Endothelial cell of hepatic sinusoid (primary cell): ENCODE measurements at regions not wholly inside any gene's neighbourhood (a gene's known extent, or its start where the extent isn't known, plus 50 kb on each side); places are given as distances from the start of the nearest gene placed in this dataset.
"Not testable (repeated sequence)": the region's sequence is repeated elsewhere in the genome, so short reads cannot be mapped to it uniquely, and the experiment has no call there.

ENCODE experiments used
- in situ Hi-C: cut with HindIII; loops from 2 replicates; pipeline ENCODE4 v1.10.0; 2017; ENCODE audit warnings: low sequenced_read_pairs

DNA sequence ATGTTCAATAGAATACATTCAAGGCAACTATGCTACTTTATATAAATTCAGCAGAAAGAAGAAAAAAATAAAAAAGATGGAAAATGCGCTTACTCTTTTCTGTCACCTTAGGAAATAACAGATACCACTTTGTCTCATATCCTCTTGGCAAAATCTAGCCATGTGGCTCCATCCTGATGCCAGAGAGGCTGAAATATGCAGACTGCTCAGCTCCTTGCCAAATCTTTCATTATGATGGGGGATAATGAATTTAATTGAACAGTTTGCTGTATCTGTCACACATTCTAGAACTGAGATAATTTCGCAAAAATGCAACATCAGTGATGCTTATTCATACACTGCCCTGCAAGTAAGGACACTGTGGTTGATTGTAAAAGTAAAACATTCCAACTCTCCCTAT is 1081.5 kb downstream of the PLOD2 start:
- in situ Hi-C loops, result no loop called here

DNA sequence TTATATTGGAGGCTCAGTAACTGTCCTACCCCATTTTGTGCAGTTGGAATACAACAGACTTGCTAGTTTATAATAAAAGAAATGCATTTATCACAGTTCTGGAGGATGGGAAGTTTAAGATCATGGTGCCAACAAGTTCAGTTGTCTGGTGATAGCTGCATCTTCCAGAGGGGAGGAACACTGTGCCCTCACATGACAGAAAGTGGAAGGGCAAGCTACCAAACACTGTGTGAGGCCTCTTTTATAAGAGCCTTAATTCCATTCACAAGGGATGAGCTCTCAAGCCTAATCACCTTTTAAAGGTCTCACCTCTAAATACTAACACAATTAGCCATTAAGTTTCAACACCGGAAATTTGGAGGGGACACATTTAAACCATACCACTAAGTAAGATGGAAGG is 1073.9 kb downstream of the PLOD2 start:
- in situ Hi-C loops, result no loop called here

DNA sequence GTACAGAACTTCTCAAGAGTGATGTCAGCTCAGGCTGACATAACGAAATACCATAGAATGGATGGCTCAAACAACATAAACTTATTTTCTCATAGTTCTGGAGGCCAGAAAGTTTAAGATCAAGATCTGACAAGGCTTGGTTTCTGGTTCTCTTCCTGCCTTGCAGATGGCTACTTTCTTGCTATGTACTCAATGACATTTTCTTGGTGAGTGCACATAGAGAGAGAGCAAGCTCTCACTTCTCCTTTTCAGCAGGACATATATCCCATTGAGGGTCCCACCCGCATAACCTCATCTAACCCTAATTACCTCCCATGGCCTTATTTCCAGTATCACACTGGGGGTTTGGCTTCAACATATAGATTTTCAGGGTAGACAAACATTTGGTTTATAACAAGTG is 1072.1 kb downstream of the PLOD2 start:
- in situ Hi-C loops, result no loop called here

DNA sequence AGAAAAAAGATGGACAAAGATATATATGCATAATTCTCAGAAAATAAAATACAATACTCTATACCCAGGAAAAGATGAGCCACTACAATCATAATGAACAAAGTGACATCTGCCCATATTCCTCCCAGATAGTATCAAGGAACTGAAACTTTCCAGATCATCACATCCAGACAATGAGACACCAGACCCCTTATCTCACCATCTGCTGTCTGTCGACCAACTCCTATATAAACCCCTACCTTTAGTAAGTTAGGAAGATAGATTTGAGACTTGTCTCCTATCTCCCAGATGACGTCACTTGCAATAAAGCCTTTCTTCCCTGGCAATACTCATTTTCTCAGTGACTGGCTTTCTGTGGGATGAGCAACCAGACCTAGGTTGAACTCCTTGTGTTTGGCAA is 1071.6 kb downstream of the PLOD2 start:
- in situ Hi-C loops, result no loop called here

DNA sequence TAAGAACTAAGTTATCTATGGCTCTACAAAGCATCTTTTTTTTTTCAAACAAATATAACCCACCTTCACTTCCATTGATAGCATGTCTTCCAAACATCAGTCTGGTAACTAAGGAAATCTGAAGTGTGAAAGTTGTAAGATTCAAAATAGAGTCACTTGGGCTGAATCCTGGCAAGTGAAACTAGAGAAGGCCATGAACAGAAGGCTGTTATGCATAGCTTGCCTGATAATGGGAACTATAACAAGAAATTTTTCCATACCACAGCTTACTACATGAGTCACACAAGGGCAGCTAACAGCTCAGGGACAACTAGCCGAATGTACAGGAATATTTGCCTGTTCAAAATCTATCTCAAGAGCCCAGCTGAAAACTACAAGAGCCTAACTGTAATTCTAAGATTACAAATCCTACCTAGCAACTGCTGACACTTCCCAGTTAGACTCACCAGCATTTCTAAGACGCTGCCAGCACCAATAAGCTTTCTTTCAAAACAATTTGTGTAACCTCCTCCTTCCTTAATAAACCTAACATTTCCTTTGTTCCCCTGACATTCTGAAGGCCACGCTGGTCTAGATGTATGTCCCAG is 1066.5 kb downstream of the PLOD2 start:
- in situ Hi-C loops, result no loop called here

DNA sequence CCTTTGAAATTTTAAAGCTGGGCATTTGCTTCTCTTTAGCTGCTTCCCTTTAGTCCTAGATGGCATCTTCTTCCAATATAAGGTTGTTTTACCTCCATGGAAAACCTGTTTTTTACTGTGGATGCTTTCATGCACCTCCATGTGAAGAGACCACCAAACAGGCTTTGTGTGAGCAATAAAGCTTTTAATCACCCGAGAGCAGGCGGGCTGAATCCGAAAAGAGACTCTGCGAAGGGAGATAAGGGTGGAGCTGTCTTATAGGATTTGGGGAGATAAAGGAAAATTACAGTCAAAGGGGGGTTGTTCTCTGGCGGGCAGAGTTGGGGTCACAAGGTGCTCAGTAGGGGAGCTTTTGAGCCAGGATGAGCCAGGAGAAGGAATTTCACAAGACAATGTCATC is 1049.8 kb downstream of the PLOD2 start:
- in situ Hi-C loops, result not testable (repeated sequence)

DNA sequence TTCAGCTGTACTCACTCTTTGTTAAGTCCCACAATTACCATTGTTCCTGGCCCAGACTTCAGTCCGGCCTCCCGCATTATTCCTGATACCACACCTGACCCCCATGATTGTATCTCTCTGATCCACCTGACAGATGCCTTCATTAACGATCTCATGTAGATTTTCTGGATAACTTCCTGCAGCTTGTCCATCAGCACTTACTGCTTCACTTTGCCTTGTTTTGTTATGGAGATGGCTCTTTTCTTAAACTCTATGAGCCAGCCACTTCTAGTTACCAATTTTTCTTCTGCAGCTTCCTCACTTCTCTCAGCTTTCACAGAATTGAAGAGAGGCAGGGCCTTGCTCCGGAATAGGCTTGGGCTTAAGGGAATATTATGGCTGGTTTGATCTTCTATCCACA is 1044.2 kb downstream of the PLOD2 start:
- in situ Hi-C loops, result no loop called here

DNA sequence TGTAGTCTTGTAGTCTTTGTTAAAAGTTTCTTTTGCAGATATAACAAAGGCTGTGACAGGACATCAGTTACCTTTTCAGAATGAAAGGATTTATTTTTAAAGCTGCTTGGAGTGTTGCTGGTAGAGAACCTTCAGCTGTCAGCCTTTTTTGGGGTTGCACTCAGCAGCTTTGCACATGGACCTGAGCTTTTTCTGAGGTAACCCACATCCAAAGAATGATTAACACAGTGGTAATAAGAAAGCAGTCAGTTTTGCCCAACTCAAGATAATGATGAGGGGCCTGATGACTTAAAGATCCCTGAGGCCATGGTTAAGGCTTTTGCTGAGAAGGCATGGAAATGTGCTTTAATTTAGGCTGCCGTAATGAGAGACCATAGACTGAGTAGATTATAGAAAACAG is 1042.7 kb downstream of the PLOD2 start:
- in situ Hi-C loops, result no loop called here

DNA sequence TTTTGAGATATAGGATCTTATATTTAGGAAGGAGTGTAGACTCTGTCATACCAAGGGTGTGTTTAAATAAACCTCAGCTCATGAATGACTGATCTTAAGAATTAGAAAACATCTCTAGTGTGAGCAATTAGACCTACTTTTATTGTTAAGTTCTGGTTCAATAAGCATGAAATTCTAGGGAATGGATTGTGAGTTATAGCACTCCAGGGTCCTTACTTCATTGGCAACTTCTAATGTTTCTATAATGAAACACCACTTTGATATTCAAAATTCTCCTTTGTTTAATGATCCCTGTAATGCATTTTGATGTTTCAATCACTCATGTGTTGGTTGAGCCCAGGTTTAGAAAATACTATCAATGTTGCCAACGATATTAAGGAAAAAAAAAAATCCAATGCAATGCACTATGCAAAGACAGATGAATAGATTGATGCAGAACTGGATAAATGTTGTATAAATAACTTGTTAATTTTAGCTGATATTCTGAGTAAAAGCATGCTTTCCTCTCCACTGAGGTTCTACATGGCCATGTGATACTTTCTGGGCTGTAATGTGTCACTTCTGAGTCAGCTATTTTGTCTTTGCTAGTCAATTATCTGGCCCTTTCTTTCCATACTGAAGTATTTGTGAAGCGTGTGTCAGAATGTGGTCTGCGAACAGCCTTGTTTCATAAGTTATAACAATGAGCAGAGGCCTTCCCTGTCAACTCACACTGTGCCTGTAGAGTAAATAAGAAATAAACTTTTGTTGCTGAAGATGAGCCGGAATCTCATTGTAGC is 1035.9 kb downstream of the PLOD2 start:
- in situ Hi-C loops, result no loop called here

DNA sequence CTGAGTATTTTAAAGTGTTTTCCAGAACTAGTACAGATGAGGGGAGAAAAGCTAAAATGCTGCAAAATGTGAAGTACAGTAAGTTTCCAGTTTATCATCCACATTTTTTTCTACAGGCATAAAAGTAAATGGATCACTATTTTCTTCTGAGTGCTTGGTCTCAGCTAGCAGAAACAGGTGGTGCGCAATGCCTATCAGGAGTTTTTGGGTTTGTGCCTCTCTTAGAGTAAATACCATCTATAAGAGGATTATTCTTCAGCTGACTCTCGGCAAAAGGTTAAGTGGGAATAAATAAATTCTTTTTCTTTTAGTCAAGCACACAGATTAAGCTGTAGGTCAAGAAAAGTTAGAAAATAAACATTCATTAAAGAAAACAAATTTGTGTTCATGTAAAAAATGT is 1027.7 kb downstream of the PLOD2 start:
- in situ Hi-C loops, result no loop called here

DNA sequence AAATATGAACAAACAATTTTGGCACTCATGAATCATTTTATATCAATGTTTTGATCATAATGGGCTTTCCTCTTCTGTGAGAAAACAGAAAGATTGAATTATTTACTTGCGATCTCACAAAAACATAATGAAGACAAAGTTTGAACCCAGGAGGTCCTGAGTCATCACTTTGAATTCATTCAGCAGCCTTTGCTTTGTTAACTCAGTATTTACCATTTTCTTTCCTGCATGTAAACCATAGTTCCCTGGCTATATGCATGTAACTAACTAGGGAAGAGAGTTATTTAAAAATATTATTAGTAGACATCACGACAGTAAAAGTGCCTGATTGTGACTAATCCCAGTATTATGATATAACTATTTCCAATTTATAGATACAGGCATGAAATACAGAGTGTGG is 1026.2 kb downstream of the PLOD2 start:
- in situ Hi-C loops, result no loop called here

DNA sequence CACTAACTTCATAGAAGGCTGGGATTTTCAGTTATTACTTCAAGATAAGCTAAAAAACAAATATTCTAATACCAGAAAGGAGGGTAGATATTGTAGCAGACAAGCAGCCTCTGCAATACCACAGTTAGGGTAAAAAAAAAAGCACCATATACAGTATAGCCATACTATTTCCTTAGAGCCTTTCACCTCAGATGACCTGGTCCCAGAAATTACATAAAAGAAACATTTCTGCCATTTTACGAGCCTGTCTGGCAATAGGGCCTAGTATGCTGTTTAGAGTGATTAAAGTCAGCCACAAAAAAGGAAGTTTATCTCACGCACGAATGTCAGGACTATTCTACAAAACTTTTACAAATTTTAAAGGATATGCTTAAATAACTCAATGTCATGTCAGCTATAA is 1016.6 kb downstream of the PLOD2 start:
- in situ Hi-C loops, result no loop called here

DNA sequence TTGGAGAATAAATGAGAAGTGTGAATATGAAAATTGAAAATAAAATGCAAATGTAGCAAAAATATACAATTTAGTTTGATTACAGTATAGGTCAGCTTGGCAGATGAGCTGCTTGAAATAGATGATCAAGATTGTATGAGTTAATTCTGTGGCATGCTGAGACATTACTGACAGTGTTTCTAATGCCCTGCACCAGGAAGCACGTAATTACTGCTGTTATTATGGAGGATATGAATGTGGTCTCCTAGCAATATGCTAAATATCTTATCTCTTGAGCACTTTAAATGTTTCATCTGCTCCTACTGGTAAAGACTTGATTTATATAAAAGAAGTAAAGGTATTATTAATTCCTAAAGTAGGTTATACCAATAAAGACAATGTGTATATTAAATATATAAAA is 1015.5 kb downstream of the PLOD2 start:
- in situ Hi-C loops, result no loop called here

DNA sequence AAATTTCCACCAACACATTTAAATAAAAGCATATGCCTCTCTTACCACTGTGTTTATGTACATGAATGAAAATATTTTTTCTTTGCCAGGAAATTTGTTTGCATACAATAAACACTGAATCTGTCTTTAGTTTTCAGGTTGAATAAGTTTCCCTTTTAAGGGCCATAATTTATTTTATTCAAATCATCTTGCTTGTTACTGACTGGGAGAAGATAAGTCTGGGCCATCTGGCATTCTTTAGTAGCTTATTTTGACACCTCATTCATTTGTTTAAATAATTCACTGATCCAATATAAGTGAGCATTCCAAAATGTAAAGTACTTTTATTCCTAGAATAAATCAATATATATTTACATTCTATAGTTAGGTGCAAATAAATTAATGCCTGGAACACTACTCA is 1001.3 kb downstream of the PLOD2 start:
- in situ Hi-C loops, result no loop called here

DNA sequence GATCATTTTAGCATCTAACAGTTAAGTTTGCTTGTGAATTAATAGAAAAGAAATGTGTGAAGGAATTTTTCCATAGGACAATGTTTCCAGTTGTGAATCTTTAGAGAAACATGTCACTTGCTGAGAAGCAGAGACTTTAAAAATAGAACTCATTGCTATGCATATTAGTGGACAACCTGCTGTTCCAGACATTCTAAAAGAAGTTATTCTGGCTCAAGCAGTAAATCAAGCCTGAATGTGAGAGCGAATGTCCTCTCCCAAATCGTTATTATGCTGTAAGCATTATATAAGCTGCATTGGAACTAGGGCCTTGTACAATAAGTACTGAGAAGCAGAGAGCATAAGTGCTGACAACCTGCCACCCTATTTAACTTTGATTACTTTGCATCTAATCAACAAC is 990.9 kb downstream of the PLOD2 start:
- in situ Hi-C loops, result no loop called here

DNA sequence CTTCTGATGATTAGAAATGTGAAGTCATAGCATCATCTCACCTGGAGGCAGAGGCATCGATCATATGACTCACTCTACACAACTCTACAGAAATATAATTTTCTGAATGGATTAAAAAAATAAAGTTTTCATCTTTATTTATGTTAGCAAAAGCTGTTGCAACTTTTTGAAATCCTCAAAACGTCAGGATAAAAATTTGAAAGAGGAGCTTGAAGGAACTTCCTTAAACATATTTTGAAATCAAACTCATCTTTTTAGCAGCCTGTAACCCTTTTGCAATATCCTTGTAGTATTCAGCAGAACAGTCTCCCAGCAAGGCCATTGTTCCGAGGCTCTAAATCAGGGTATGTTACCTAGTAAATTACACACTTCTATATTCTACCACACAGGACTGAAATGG is 985.4 kb downstream of the PLOD2 start:
- in situ Hi-C loops, result no loop called here

DNA sequence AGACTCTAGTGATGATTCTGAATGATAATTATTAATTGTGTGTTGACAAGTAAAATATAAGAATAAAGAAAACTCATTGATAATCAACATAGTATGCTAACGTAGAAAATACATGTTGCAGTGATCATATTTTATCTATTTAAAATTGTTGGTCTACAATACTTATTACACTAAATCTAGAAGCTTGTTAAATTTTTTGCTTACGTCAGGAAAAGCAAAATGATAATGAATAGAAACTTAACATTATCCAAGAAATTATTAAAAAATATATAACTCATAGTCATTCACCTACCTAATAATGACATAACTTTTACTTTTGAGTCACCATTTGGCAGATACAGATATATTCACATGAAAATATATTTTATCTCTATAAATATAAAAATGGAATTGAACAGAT is 984.1 kb downstream of the PLOD2 start:
- in situ Hi-C loops, result no loop called here

DNA sequence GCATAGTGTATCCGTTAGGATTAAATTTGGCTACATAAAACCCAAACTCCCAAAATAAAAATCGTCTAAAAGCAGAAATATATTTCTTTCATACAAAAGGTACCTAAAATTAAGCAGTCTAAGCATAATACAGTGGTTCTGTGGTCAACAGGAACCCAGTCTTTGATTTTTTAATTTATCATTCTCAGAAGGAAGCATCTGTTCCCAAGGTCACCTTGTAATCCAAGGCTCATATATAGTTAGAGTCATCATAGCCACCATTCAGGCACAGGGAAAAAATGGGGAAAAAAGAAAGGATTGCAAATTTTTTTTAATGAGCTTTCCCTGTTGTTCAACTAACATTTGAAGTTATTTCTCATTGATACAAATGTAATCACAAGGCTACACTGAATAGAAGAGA is 983.2 kb downstream of the PLOD2 start:
- in situ Hi-C loops, result no loop called here

DNA sequence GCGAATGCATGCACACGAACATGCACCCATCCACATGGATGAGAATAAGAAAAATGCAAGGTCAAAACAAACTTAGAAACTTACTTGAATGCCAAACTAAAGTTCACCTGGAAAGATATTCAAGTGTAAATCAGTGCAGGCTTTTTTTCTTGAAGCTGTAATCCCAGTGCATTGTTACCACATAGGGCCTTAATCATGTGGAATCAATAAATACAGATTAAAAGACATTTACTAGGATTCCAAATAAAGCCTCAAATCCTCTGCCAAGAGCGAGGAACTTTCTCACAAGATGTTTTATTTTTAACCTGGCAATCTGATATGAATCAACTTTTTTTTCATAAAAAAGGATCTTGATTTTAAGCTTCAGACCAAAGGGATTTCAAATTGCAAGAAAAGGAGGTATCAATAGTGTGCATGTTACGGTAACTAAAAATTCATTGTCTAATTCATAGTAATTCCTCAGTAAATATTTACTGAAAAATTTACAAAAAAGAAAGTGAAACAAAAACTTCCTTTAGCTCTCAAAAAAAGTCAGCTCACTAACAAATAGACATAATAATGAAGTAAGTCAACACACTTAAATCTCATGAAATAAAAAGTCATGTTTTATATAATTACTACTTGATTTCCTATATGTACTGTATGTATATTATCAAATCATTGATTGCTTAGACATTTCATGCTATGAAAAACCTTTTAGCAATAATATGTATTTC is 978.6 kb downstream of the PLOD2 start:
- in situ Hi-C loops, result no loop called here

DNA sequence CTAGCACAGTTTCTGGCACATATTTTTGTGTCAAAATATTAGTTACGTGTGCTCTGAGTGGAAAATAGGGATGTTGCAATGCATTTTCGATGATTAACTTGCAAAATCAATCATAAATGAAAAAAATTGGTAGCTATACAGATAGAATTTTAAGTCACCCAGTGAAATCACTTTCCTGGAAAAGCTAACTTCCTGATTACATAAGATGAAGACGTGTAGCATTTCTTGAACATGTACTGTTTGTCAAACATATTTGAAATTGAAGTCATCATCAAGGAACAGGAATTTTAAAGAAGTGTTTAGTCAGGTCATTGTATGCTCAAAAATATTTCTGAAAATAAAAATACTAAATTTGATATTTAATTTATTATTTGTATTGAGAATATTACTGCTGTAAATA is 977.7 kb downstream of the PLOD2 start:
- in situ Hi-C loops, result no loop called here

DNA sequence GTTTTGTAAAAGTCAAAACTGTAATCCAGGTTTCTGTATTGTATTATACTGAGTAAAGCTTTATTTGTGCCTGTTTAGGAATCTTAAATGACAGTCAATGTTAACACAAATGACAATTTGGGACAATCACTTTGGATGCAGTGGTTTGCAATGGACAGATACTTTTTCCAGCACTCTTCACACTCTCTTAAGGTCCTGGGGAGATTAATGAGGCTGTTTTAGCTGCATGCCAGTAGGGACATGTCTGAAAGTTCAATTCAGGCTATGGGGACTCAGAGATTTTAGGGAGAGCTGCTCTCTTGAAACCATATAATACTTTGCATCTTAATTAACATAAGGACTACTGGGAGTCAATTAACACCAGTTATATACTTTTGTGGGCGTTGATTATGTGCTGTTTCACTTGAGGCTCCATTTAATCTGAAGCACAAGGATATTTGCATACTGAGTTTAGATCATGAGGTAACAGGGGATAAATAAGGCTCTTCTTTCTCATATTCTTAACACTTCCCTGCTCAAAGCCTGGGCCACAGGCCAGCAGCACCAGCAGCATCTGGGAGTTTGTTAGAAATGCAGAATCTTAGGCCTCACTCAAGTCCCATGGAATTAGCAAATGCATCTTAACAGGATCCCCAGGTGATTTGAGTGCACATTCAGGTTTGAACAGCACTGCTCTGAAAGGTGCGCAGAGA is 972.8 kb downstream of the PLOD2 start:
- in situ Hi-C loops, result no loop called here

DNA sequence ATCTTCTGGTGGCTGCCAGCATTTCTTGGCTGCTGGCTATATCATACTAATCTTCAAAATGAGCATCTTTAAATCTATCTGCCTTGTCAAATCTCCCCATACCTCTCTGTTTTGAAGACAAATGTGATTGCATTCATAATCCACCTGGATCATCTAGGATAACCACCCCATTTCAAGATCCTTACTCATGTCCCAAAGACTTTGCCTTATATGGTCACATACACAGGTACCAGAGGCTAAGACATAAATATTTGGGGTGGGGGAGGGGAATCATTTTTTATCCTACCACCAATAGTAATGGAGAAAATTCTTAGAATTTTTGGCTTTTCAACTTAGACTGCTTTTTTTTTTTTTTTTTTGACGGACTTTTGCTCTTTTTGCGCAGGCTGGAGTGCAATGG is 970.8 kb downstream of the PLOD2 start:
- in situ Hi-C loops, result no loop called here
